ENCODE measurements at regions not wholly inside any gene's neighbourhood (a gene's known extent, or its start where the extent isn't known, plus 50 kb on each side); places are given as distances from the start of the nearest gene placed in this dataset.

- TF ChIP-seq, protein P1, sequence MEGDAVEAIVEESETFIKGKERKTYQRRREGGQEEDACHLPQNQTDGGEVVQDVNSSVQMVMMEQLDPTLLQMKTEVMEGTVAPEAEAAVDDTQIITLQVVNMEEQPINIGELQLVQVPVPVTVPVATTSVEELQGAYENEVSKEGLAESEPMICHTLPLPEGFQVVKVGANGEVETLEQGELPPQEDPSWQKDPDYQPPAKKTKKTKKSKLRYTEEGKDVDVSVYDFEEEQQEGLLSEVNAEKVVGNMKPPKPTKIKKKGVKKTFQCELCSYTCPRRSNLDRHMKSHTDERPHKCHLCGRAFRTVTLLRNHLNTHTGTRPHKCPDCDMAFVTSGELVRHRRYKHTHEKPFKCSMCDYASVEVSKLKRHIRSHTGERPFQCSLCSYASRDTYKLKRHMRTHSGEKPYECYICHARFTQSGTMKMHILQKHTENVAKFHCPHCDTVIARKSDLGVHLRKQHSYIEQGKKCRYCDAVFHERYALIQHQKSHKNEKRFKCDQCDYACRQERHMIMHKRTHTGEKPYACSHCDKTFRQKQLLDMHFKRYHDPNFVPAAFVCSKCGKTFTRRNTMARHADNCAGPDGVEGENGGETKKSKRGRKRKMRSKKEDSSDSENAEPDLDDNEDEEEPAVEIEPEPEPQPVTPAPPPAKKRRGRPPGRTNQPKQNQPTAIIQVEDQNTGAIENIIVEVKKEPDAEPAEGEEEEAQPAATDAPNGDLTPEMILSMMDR (IDR thresholded peaks at IDR 0.05; ENCODE audit: low read depth, low read length), result no peak
- no peak for TF ChIP-seq EZH2phosphoT487 (IDR thresholded peaks at IDR 0.05; ENCODE audit: low read depth)
Measured at GRCh38 chr2:196399722-196400691, 228.6 kb upstream of the STK17B start.

Data from OCI-LY3 (cell line).